ENCODE measurements at regions not wholly inside any gene's neighbourhood (a gene's known extent, or its start where the extent isn't known, plus 50 kb on each side); places are given as distances from the start of the nearest gene placed in this dataset.
"Not testable (repeated sequence)": the region's sequence is repeated elsewhere in the genome, so short reads cannot be mapped to it uniquely, and the experiment has no call there.

DNA sequence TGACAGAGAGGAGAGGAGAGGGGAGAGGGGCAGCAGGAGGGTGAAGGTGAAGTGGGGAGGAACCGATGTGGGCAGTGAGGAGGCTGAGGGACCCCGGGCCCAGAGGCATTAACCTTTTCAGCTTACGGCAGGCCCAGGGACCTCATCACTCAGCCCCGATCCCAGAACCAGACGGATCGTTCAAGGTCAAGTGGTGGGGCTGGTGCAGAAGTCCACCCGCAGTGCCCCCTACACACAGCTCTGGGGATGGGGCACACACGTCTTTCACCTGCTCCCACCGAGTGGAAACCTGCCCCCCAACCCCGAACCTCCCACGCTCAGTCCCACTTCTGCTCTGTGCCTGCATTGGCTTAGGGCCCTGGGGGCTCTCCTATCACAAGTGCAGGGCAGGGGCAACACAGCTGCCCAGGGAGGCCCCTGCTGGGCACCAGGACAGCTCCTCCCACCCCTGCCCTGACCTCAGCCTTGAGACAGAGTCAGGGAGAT lies 81.9 kb upstream of the GOLGA6L4 start:
- not testable (repeated sequence) for DNase-seq

- not testable (repeated sequence) for DNase-seq
Observed at GRCh38 chr15:84154314-84154713, 81.3 kb upstream of the GOLGA6L4 start.

GRCh38 chr15:84154787-84155186 lies 80.8 kb upstream of the GOLGA6L4 start:
- DNase-seq = not testable (repeated sequence)

GRCh38 chr15:84155792-84156587 lies 79.6 kb upstream of the GOLGA6L4 start:
- DNase-seq = not testable (repeated sequence)

- DNase-seq = not testable (repeated sequence)
Observed at GRCh38 chr15:84156588-84156840, 79.1 kb upstream of the GOLGA6L4 start.

DNA sequence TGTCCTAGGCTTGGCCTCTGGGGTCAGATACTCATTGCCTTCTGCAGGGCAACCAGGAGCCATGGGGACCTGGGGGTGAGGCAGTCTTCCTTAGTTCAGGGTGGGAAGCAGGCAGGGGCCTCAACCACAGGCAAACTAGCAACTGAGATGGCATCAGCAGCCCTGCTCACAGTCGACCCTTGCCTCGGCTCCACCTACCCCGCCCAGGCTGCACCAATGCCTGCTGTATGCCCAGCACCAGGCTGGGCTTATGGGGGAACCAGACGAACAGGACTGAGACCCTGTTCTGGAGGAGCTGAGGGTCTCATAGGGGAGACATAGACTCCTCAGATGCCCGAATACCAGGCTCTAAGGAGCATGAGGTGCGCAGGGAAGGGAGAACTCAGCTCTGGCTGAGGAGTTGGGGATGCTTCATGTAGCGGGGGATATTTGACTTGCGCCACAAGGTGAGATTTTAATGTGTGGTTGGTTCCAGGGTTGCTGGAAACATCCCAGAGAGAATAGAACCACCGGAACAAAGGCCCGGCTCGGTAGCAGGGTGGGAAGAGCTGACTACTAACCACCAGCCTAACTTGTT lies 78.4 kb upstream of the GOLGA6L4 start:
- not testable (repeated sequence) for DNase-seq

- not testable (repeated sequence) for DNase-seq
Observed at GRCh38 chr15:84157857-84158256, 77.7 kb upstream of the GOLGA6L4 start.

- DNase-seq = not testable (repeated sequence)
Observed at GRCh38 chr15:84159346-84160269, 76.0 kb upstream of the GOLGA6L4 start.

GRCh38 chr15:84164423-84165292 lies 70.9 kb upstream of the GOLGA6L4 start:
- DNase-seq = not testable (repeated sequence)

- not testable (repeated sequence) for DNase-seq
Observed at GRCh38 chr15:84170029-84170428, 65.5 kb upstream of the GOLGA6L4 start.

GRCh38 chr15:84173231-84173610 lies 62.4 kb upstream of the GOLGA6L4 start:
- not testable (repeated sequence) for DNase-seq

Data from hindlimb muscle (tissue), 1 donor.